ENCODE measurements at regions not wholly inside any gene's neighbourhood (a gene's known extent, or its start where the extent isn't known, plus 50 kb on each side); places are given as distances from the start of the nearest gene placed in this dataset.

- no peak overlapping the region for H3K27ac ChIP-seq
- TF ChIP-seq ZFX (IDR thresholded peaks at IDR 0.05) (no peak), CTCF (conservative IDR thresholded peaks at IDR 0.05) (no peak)
Observed at GRCh38 chr21:28089599-28090441, 902.9 kb downstream of the LTN1 start.

GRCh38 chr21:28086861-28087581 is 905.7 kb downstream of the LTN1 start:
- H3K27ac ChIP-seq, result no peak overlapping the region
- TF ChIP-seq CTCF (conservative IDR thresholded peaks at IDR 0.05) (no peak), ZFX (IDR thresholded peaks at IDR 0.05) (no peak)

- TF ChIP-seq ZFX (IDR thresholded peaks at IDR 0.05) (no peak), CTCF (conservative IDR thresholded peaks at IDR 0.05) (no peak)
- H3K27ac ChIP-seq, result no peak overlapping the region
Observed at GRCh38 chr21:28084951-28085350, 907.7 kb downstream of the LTN1 start.

GRCh38 chr21:28083350-28083749 is 909.3 kb downstream of the LTN1 start:
- TF ChIP-seq CTCF (conservative IDR thresholded peaks at IDR 0.05) (0 out of 2 replicates have a peak, but pooled peaks have one; percentile 6), ZFX (IDR thresholded peaks at IDR 0.05) (no peak)
- no peak overlapping the region for H3K27ac ChIP-seq

- TF ChIP-seq ZFX (IDR thresholded peaks at IDR 0.05) (no peak), CTCF (conservative IDR thresholded peaks at IDR 0.05) (no peak)
- no peak overlapping the region for H3K27ac ChIP-seq
Observed at GRCh38 chr21:28078126-28078525, 914.6 kb downstream of the LTN1 start.

GRCh38 chr21:28074676-28075075 is 918.0 kb downstream of the LTN1 start:
- TF ChIP-seq CTCF (conservative IDR thresholded peaks at IDR 0.05) (no peak), ZFX (IDR thresholded peaks at IDR 0.05) (no peak)
- H3K27ac ChIP-seq, result no peak overlapping the region

- no peak overlapping the region for H3K27ac ChIP-seq
- no peak for TF ChIP-seq ZFX (IDR thresholded peaks at IDR 0.05)
- no peak for TF ChIP-seq CTCF (conservative IDR thresholded peaks at IDR 0.05)
Observed at GRCh38 chr21:28072601-28073000, 920.1 kb downstream of the LTN1 start.
